ENCODE measurements at regions not wholly inside any gene's neighbourhood (a gene's known extent, or its start where the extent isn't known, plus 50 kb on each side); places are given as distances from the start of the nearest gene placed in this dataset.

DNA sequence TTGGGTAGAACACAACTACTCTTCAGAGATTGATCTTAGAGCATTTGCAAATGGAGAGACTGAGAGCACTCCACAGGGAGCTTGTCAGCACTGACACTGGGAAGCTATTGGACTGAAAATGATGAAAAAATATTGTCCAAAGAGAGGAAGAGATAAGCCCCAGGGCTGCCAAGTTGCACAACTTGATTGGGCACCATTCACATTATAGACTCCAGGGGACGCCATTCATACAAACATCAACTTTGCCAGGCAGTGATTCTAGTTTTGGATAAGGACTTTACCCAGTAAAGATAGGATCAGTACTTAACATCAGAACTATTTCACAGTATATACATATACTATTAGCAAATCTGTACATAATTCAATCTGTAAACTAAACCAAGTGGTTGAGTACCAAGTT is 79.6 kb upstream of the MYCN start:
- TF ChIP-seq, protein P1, sequence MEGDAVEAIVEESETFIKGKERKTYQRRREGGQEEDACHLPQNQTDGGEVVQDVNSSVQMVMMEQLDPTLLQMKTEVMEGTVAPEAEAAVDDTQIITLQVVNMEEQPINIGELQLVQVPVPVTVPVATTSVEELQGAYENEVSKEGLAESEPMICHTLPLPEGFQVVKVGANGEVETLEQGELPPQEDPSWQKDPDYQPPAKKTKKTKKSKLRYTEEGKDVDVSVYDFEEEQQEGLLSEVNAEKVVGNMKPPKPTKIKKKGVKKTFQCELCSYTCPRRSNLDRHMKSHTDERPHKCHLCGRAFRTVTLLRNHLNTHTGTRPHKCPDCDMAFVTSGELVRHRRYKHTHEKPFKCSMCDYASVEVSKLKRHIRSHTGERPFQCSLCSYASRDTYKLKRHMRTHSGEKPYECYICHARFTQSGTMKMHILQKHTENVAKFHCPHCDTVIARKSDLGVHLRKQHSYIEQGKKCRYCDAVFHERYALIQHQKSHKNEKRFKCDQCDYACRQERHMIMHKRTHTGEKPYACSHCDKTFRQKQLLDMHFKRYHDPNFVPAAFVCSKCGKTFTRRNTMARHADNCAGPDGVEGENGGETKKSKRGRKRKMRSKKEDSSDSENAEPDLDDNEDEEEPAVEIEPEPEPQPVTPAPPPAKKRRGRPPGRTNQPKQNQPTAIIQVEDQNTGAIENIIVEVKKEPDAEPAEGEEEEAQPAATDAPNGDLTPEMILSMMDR (IDR thresholded peaks at IDR 0.05): no peak
- TF ChIP-seq POLR2AphosphoS5 (IDR thresholded peaks at IDR 0.05) (no peak), EP300 (IDR thresholded peaks at IDR 0.05) (no peak)

Data from sigmoid colon (tissue), 4 donors.